Effector CD8-positive, alpha-beta T cell (primary cell): ENCODE measurements at regions not wholly inside any gene's neighbourhood (a gene's known extent, or its start where the extent isn't known, plus 50 kb on each side); places are given as distances from the start of the nearest gene placed in this dataset.

ENCODE experiments used
- DNase-seq: peaks from one replicate; lab custom pipeline; 2025; lab: John Stamatoyannopoulos, UW

GRCh38 chr22:48517039-48518030, 1310.3 kb downstream of the BRD1 start:
- DNase-seq = no peak

GRCh38 chr22:48516571-48516970, 1311.1 kb downstream of the BRD1 start:
- no peak for DNase-seq

- DNase-seq = no peak
Measured at GRCh38 chr22:48515571-48516200, 1312.0 kb downstream of the BRD1 start.

- DNase-seq = no peak
Measured at GRCh38 chr22:48513929-48514328, 1313.7 kb downstream of the BRD1 start.

- DNase-seq = no peak
Measured at GRCh38 chr22:48513446-48513845, 1314.2 kb downstream of the BRD1 start.

- no peak for DNase-seq
Measured at GRCh38 chr22:48511781-48512327, 1315.8 kb downstream of the BRD1 start.

GRCh38 chr22:48511211-48511610, 1316.5 kb downstream of the BRD1 start:
- no peak for DNase-seq

- no peak for DNase-seq
Measured at GRCh38 chr22:48510599-48510998, 1317.1 kb downstream of the BRD1 start.

- DNase-seq = no peak
Measured at GRCh38 chr22:48507595-48508350, 1319.9 kb downstream of the BRD1 start.

GRCh38 chr22:48507171-48507570, 1320.5 kb downstream of the BRD1 start:
- DNase-seq = no peak

GRCh38 chr22:48506506-48507145, 1321.0 kb downstream of the BRD1 start:
- no peak for DNase-seq

- no peak for DNase-seq
Measured at GRCh38 chr22:48505891-48506290, 1321.8 kb downstream of the BRD1 start.

GRCh38 chr22:48504519-48505140, 1323.0 kb downstream of the BRD1 start:
- no peak for DNase-seq

GRCh38 chr22:48503876-48504275, 1323.8 kb downstream of the BRD1 start:
- no peak for DNase-seq

GRCh38 chr22:48503035-48503625, 1324.5 kb downstream of the BRD1 start:
- DNase-seq = no peak

- no peak for DNase-seq
Measured at GRCh38 chr22:48501231-48501750, 1326.4 kb downstream of the BRD1 start.

GRCh38 chr22:48500471-48501230, 1327.0 kb downstream of the BRD1 start:
- DNase-seq = no peak

- DNase-seq = no peak
Measured at GRCh38 chr22:48499456-48500425, 1327.9 kb downstream of the BRD1 start.
